COLO668 (cell line): ENCODE measurements at regions not wholly inside any gene's neighbourhood (a gene's known extent, or its start where the extent isn't known, plus 50 kb on each side); places are given as distances from the start of the nearest gene placed in this dataset.

ENCODE experiments used
- DNase-seq: peaks from one replicate; lab custom pipeline; 2025; ENCODE audit not compliant: unreplicated experiment; lab: John Stamatoyannopoulos, UW

DNA sequence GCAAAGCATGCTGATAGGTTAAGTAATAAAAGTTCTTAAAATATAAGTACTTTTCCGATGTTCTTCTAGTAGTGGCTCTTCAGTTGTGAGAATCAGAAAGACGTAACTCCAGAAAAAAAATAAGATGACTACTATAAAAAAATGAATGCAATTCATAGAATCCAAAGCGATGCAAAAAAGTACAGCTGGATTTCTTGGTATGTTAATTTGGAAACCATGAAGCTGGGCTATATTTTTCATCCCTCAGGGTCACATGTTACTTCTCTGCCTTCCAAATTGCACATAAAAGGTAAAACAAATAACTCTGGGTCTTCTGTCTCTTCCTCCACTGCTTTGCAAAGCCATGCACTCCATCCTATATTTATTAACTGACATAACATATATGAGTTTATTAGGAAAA is 843.9 kb upstream of the DPPA4 start:
- DNase-seq, result no peak

DNA sequence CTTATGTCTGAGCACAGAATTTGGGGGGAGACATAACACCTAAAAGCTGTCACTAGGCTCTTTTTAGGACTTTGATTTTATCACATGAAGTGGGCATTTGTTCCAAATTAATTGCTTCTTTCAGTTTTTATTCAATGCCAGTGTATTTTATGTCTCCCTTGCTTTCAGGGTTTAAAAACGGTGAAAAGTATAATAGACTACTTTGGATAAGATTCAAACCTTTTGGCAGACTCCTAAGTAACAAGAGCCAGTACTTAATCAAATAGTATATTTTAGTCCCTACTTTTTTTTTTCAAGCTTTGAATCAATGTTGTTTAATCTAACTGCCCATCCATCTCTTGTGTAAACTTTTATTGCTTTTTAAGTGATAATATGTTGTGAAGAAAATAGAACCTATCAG is 847.2 kb upstream of the DPPA4 start:
- DNase-seq, result no peak

DNA sequence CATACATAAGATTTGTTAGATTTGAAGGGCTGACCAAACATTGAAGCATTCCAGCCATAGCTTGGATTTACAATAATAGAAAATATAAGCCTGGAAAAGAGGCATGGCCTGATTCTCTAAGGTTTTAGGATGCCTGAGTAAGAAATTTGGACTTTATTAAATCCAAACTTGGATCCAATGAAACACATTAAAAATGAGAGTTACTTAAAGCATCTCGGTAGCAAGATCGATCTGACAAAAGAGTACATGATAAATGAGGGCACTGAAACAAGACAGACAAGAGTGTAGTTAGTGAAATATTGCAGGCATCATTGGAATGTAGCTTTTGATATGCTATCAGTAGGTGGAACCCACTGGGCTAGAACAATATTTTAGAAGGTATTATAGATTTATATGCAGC is 855.7 kb upstream of the DPPA4 start:
- no peak for DNase-seq

DNA sequence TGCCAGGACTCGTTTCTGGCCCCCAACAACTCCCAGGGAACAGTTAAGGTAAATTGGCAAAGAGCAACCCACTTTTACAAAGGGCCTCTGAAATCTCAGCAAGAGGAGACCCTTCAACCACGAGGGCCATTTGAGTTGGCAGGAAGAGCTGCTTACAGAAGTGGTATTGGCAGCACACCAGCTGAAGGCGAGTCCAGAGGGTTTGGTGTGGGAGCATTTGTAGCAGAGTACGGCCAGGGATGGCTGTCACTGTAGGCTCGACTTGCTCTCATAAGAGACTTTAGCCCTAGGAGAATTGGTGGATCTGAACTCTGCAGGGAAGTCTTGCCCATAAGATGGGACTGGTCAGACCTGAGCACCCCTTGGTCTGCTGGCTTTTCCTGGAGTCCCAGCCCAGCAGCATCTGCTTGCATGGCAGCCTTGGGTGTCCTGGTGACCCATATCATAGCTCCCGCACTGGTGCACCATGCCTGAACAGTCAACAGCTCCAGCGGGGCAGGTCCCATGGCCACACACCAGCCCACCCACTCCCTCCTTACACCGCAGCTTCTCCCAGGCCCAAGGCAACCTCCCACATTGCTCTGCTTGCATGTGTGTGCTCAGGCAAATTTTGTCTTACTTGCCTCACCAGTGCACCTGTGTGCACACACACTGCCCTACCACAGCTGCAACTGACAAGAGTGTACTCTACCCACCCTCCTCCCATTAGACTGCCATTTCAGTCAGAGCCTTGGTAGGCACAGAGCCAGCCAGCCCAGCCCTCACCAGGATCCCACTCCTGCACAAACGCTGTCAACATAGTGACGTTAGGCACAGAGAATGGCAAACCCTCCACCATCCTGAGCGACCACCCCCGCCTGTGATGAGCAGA is 861.6 kb upstream of the DPPA4 start:
- no peak for DNase-seq

DNA sequence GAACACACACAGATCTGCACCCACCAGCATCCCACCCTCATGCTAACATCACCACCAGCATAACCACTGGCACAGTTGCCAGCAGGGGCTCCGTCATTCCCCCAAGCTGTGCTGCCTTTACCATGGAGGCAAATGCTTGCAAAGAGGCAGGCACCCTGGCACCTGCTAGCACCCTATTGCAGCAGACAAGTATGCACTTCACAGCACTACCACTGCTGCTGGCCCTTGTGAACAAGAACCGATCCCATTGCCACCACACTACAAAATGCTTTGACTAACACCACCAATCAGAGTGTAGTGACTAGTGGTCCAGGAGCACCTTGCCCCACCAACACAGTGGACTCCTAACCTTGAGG is 862.2 kb upstream of the DPPA4 start:
- no peak for DNase-seq

DNA sequence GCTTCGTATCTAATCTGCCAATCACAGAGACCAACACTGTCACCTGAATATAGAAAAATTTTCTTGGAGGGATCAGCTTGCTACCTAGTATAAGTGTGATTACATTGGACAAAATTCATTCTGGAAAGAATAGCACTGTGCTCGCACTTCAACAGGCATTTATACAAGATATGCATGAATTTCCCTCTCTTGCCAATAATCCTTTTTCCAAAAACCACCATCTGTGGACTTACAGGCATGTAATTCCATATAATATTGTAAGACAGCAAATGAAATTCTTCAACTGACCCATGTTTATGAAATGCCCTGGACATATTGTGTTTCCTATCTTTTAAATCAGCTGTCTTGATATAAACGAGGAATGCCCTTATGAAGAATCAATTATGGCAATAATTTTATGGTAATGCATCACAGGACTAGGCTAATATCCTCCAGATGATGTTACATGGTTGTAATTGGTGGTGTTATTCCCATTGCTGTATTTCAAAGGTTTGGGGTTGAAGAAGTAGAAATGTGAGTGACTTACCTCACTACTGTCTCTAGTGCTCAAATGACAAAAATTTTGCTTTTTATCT is 861.4 kb upstream of the NECTIN3 start:
- no peak for DNase-seq

DNA sequence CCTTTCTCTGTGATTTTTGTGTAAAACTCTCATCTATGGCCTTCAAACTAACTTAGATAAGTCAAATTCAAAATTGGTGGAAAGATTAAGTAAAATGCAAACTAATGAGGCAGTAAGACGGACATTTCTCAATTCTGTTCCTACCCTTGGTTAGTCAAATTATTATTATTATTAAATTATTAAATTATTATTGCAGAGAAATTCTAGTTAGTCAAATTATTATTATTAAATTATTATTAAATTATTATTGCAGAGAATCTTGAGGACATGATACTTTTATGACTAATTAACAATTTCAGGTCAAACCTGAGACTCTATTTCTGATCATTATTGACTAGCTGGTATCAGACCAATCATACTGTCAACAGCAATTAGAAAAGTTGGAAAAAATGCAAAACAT is 845.0 kb upstream of the NECTIN3 start:
- no peak for DNase-seq

DNA sequence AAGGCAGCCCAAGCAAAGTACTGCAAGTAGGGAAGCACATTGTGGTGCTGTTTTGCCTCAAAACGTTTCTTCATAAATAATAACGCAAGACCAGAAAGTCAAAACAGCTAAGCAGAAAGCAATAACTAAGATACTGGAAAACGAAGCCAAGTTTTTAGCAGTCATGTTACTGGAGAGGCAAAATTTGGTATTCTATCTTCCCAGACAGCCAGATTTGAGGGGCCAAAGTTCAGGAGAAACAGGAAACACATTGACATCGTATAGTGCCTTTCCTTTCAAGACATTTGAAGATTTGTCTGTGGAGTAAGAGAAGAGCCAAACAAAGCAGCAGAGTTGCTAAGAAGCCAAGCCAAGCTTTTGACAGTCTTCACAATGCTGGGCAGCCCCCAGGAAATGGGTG is 843.6 kb upstream of the NECTIN3 start:
- DNase-seq, result no peak

DNA sequence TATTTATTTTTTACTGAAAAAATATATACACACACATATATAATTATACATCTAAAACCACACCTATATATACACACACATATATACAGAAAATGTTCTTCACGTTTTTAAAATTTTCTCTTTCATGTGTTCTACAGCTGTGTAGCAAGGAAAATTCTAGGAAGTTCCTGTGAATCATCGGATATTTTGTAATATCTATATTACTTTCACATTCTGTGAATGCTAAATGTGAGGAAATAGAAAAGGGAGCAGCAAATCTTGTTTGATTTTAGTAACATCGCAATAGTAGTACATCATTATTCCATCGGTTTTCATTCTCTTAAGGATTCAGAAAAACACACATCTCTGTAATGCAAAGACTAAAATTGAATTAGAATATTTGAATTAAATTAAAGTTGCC is 836.8 kb upstream of the NECTIN3 start:
- DNase-seq, result no peak

DNA sequence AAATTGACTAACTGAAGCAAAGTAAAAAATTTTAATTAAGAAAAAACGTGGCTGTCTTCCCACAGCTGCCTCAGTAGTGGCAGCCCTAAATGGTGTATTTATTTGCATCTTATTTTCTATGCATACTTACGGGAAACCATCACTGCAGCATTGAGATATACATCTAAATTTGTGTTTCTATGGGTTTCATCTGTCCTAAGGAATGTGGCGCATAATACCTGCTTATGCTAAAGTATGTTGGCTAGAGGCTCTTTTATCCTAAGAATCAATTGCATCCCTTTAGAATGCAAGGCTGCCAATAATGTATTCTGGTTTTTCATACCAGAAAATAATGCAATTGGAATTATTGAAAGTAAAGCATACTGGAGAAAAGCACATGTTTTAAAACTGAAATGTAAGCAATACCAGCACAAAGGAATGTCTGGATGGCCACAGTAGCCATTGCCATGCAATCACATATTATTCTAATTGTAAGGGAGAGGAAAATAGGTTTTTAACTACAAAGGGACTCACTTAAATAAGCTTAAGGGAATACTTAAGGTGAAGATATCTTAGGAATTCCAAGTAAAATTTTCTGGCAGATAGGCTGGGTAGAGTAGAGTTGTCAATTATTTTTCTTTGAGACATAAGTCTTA is 834.5 kb upstream of the NECTIN3 start:
- no peak for DNase-seq

DNA sequence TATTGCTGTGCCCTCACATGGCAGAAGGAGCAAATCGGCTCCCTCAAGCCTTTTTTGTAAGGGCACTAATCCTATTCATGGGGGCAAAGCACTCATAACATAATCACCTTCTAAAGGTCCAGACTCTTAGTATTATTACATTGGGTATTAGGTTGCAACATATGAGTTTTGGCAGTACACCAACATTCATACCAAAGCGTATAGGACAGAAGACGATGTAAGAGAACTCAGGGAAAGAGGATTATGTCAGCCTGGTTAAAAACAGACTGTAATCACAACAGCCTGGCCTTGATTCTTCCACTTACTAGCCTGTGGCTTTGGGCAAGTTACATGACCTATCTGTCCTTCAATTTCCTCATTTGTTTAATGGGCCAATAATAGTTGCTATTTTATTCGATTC is 828.5 kb upstream of the NECTIN3 start:
- no peak for DNase-seq

DNA sequence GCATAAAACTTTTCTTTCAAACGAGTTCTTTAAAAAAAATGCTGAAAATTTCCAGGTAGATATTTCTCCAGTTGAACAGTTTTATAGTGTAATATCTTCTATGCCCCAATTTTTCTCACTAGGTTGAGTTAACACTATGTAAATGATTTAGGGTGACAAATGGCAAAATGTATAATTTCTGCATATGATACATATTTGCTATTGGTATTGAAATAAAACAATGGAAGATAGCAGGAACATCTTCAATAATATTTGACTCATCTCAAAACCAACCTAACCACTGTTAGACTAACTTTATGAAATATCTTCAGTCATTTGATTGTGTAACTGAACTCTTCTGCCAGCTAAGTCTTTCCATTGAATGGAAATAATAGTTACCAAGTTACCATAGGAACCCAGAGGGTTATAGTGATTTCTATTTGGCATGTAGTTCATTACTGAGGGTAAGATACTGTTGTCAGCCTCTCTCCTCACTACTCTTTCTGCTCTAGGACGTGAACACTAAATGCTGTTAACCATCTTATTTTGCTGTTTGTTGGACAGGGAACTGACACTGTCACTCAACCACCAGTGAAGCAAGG is 824.7 kb upstream of the NECTIN3 start:
- DNase-seq, result no peak

DNA sequence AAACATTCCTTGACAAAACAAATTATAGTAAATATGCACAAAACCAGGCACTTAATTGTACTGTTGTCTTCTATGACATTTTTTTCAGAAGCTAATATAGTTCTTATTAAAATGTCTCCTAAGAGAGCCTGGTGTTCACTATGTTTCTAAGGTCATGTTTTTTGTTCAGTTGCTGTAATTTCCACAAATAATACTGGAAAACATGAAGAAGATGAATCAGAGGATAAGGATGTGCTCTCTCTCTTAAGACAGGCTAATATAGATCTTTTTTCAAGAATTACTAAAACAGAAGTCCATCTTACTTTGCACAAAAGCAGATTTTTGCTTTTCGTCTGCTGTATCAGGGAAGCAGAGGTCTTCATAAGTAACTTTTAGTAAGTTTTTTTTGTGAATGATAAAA is 823.0 kb upstream of the NECTIN3 start:
- no peak for DNase-seq

DNA sequence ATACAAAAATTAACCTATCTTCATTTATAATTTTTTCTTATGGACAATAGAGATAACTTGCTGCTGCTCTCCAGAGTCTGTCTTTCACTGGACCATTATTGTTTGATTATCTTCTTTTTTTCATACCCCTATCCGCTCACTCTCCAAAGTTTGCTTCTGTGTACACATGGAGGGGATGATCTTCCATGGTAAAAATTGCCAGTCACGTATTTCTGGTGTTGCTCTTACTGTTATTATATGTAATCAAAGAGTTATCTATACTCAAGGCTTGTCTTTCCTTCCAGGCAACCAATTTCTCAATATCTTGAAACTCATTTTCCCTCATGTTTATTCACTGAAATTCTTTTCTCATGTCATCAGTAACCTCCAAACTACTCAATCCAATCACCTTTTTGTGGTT is 817.8 kb upstream of the NECTIN3 start:
- DNase-seq, result no peak

DNA sequence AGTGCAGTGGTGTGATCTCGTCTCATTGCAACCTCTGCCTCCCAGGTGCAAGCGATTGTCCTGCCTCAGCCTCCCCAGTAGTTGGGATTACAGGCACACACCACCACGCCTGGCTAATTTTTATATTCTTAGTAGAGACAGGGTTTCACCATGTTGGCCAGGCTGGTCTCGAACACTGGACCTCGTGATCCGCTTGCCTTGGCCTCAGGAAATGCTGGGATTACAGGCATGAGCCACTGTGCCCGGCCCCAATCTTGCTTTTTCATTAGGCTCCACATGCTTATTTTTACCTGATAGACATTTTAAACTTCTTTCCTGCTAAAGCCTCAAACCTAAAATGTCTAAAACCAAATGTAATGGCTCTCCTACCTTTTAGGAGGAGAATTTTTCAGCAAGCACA is 817.0 kb upstream of the NECTIN3 start:
- DNase-seq, result no peak

DNA sequence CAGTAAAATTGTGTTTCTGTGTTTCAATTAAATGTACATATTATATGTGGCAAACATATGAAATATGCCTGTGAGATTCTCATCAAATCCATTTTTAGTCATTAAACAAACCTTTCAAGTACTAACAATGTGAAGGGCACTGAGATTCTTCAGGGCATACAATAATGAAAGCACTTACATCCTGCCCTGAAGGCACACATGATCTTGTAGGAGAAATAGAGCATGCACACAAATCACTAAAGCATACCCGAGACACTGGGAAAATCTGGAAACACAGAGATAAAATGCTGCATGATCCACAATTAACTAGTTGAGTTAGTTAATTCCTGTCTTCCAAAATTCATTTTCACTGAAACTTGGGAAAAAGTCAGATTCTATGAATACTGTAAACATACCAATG is 810.5 kb upstream of the NECTIN3 start:
- no peak for DNase-seq

DNA sequence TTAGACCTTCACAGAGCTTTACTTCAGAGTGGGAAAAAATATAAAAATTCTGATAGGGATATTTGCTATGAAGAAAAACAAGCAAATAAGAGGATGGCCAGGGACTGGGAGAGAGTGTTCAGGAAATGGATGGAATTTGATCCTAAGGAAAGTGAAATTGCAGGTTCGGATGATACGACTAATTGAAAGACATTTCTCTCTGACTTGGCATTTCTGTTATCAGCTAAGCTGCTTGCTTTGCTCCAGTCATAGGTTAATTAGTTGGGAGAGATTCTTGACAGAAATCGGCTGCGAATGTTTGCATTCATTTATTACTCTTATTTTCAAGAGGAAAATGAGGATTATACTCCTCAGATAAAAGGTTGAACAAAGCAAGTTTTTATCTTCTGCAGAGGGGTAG is 808.7 kb upstream of the NECTIN3 start:
- no peak for DNase-seq

DNA sequence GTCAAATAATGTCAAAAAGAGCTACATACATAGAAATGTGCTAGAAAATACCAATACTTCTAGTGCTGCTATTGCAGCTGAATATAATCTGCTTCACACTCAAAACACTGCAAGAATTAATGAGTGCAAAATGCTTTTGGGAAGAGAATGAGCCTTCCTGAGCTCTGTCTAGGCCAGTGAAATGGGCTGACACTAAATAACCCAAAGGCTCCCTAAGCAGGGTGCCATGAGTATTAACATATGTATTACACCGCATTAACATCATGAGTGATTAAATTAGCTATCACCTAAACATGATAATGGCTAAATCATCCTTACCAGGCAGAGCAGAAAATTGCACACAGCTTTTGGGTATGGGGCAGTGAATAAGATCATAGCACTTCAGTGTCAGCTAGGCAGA is 806.3 kb upstream of the NECTIN3 start:
- no peak for DNase-seq

DNA sequence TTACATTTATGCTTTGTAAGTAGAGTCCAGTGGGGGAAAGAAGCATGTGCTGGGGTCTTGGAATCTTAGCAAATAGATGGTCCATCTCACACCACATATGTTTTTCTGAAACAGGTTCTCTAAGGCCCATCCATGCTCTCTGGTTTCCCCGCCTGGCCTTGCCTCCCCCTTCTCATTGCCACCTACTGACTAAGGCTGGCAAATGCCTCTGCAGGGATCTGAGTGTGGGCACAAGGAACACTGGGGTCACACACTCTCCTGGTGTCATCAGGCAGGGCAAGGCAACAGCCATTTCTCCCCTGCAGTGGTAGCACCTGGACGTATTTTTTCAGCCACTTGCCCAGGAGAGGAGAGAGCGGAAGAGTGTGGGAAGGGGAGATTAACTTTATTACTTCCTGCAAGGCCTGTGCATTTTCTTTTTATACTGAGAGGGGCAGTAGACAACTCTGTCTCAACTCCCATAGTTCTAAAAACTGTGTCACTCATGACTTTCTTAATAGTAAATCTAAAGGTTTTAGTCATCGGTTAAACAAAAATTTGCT is 804.2 kb upstream of the NECTIN3 start:
- no peak for DNase-seq

DNA sequence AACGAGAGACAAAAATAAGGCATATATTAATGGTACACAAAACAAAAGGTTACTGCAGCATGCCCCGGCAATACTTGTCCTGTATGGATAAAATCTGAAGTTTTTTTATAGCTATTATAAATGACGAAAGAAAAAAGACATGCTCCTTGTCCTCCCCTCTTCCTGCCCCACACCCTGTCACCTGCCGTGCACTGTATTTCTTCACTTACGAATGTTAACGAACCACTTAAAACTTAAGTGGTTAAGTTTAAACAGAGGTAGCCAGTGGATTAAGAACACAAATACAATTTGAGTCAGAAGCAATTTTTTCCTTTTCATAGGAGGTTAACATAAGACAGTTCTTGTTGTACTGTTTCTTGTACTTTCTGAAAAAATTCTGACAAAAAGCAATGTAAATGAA is 799.1 kb upstream of the NECTIN3 start:
- DNase-seq, result no peak

DNA sequence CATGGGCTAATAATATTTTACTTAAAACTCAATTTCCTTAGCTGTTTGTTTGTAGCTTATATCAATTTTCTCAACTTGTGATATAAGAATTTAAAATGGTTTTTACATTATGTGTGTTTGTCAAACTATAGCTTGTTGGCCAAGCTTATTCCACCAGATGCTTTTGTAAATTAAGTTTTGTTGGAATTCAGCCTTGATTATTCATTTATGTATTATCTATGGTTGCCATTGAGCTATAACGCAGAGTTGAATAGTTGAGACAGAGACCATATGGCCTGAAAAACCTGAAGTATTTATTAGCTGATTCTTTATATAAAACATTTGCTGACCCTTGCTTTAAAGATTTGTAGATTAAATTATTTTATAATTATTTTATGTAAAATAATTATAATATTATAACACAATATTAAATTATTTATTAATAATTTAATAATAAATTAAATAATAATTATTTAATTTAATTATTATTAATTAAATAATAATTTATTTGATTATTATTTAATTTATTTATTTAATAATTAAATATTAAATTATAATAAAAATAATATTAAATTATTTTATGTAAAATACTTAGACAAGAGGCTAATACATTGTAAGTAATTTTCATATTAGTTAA is 779.6 kb upstream of the NECTIN3 start:
- DNase-seq, result no peak

DNA sequence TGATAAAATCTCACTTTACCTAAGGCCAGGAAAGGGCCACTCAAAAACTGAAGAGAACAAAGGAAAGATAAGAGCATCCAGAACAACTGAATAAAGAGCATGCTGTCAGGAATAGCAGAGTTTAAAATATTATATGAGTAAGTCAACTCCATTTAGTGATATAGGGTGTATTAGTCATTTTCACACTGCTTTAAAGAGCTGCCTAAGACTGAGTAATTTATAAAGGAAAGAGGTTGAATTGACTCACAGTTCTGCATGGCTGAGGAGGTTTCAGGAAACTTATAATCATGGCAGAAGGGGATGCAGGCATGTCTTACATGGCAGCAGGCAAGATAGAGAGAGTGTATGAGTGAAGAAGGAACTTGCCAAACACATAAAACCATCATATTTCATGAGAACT is 778.0 kb upstream of the NECTIN3 start:
- no peak for DNase-seq
